IMR-90 (cell line): ENCODE measurements at regions not wholly inside any gene's neighbourhood (a gene's known extent, or its start where the extent isn't known, plus 50 kb on each side); places are given as distances from the start of the nearest gene placed in this dataset.

ENCODE experiments used
- ATAC-seq: fragments of 200-7000 bp; cut with Tn5 transposase; 2 replicates; pipeline ENCODE4 v1.9.1; 2020; ENCODE audit warnings: low read depth, mild to moderate bottlenecking, moderate library complexity
- BruUV-seq: library from RNA; stranded (reverse); fragments of 400-500 nt; replicated peaks from 2 replicates; lab custom pipeline; 2021; lab: Mats Ljungman, UMichigan
- CTCF ChIA-PET: fragments of 300-600 bp; formaldehyde crosslinking; extraction: SDS; loops from one replicate; lab custom pipeline; 2021; ENCODE audit warnings: antibody characterized with exemption; lab: Yijun Ruan, JAX
- POLR2A ChIA-PET: fragments of 300-600 bp; sonication (Branson Sonifier 250); formaldehyde crosslinking; loops from one replicate; lab custom pipeline; 2022; ENCODE audit warnings: antibody characterized with exemption; ENCODE audit not compliant: unreplicated experiment; lab: Charles Lee
- DNase-seq: peaks from one replicate; pipeline ENCODE4 v3.0.0; 2013
- H2AFZ ChIP-seq: replicated peaks from 2 replicates; pipeline ENCODE3; 2013; ENCODE audit warnings: low read length, mild to moderate bottlenecking; ENCODE audit not compliant: poor library complexity
- H2AK5ac ChIP-seq: 2 replicates; pipeline ENCODE4 v1.6.1; 2013; ENCODE audit warnings: low read depth, low read length, inconsistent platforms
- H2AK9ac ChIP-seq: replicated peaks from 2 replicates; pipeline ENCODE3; 2013; ENCODE audit warnings: mild to moderate bottlenecking, low read depth, low read length, moderate library complexity; ENCODE audit not compliant: poor library complexity
- H2BK120ac ChIP-seq: 2 replicates; pipeline ENCODE4 v1.6.1; 2013; ENCODE audit warnings: low read depth, low read length, inconsistent platforms
- H2BK15ac ChIP-seq: 3 replicates; pipeline ENCODE4 v1.6.1; 2013; ENCODE audit warnings: low read depth, low read length, inconsistent platforms
- H2BK20ac ChIP-seq: 2 replicates; pipeline ENCODE4 v1.6.1; 2013; ENCODE audit warnings: low read depth, mild to moderate bottlenecking, inconsistent platforms, low read length, moderate library complexity
- H2BK5ac ChIP-seq: 2 replicates; pipeline ENCODE4 v1.6.1; 2013; ENCODE audit warnings: mild to moderate bottlenecking, low read depth, low read length, inconsistent platforms; ENCODE audit not compliant: poor library complexity, severe bottlenecking
- H3K14ac ChIP-seq: replicated peaks from 2 replicates; pipeline ENCODE4 v1.6.1; 2013; ENCODE audit warnings: low read depth, low read length, inconsistent platforms
- H3K18ac ChIP-seq: 2 replicates; pipeline ENCODE4 v1.6.1; 2013; ENCODE audit warnings: low read depth, low read length, control low read depth
- H3K23ac ChIP-seq: 2 replicates; pipeline ENCODE4 v1.6.1; 2013; ENCODE audit warnings: low read depth, low read length, inconsistent platforms
- H3K27ac ChIP-seq: 2 replicates; pipeline ENCODE4 v1.5.1; 2013; ENCODE audit warnings: mild to moderate bottlenecking, control low read depth, low read length; ENCODE audit not compliant: insufficient read depth
- H3K27me3 ChIP-seq: 2 replicates; pipeline ENCODE4 v1.6.1; 2013; ENCODE audit warnings: low read length; ENCODE audit not compliant: control insufficient read depth, insufficient read depth
- H3K36me3 ChIP-seq: 2 replicates; pipeline ENCODE4 v1.6.1; 2013; ENCODE audit warnings: low read length, mixed read lengths; ENCODE audit not compliant: control insufficient read depth, insufficient read depth
- H3K4ac ChIP-seq: 2 replicates; pipeline ENCODE4 v1.6.1; 2013; ENCODE audit warnings: low read depth, low read length, inconsistent platforms
- H3K4me1 ChIP-seq: 2 replicates; pipeline ENCODE4 v1.6.1; 2013; ENCODE audit warnings: low read length, mixed read lengths; ENCODE audit not compliant: control insufficient read depth, insufficient read depth
- H3K4me2 ChIP-seq: 2 replicates; pipeline ENCODE4 v1.6.1; 2013; ENCODE audit warnings: low read depth, mild to moderate bottlenecking, control low read depth, low read length, moderate library complexity
- H3K4me3 ChIP-seq: 2 replicates; pipeline ENCODE4 v1.5.1; 2013; ENCODE audit warnings: low read depth, mild to moderate bottlenecking, control low read depth, low read length, moderate library complexity; ENCODE audit not compliant: insufficient read depth
- H3K56ac ChIP-seq: 2 replicates; pipeline ENCODE4 v1.6.1; 2013; ENCODE audit warnings: low read length, inconsistent platforms; ENCODE audit not compliant: insufficient read depth; ENCODE audit errors: extremely low read depth
- H3K79me1 ChIP-seq, 2 experiments: 2 replicates each; pipeline ENCODE4 v1.6.1; 2013; ENCODE audit warnings: low read length in 2 of 2, inconsistent platforms in 1 of 2, low read depth in 1 of 2
- H3K9ac ChIP-seq: 2 replicates; pipeline ENCODE4 v1.6.1; 2013; ENCODE audit warnings: low read depth, low read length, control low read depth
- H3K9me1 ChIP-seq: 2 replicates; pipeline ENCODE4 v1.6.1; 2013; ENCODE audit warnings: low read length, inconsistent platforms; ENCODE audit not compliant: insufficient read depth
- H3K9me3 ChIP-seq: 2 replicates; pipeline ENCODE4 v1.6.1; 2013; ENCODE audit warnings: low read length; ENCODE audit not compliant: control insufficient read depth, insufficient read depth
- H4K20me1 ChIP-seq: 2 replicates; pipeline ENCODE4 v1.6.1; 2013; ENCODE audit warnings: low read length, inconsistent platforms; ENCODE audit not compliant: insufficient read depth
- H4K5ac ChIP-seq: 2 replicates; pipeline ENCODE4 v1.6.1; 2013; ENCODE audit warnings: mild to moderate bottlenecking, low read depth, low read length, control low read depth
- H4K8ac ChIP-seq, 2 experiments: 2 replicates each; pipeline ENCODE4 v1.6.1; 2013; ENCODE audit warnings: low read depth in 2 of 2, low read length in 2 of 2, control low read depth in 1 of 2, inconsistent platforms in 1 of 2
- H4K91ac ChIP-seq: 2 replicates; pipeline ENCODE4 v1.6.1; 2013; ENCODE audit warnings: low read depth, low read length, inconsistent platforms; ENCODE audit not compliant: insufficient read depth
- BHLHE40 ChIP-seq: fragments of 150-350 bp; IDR thresholded peaks from 2 replicates; pipeline ENCODE4 v1.6.1; 2016; ENCODE audit warnings: mild to moderate bottlenecking, low read depth, low read length
- CEBPB ChIP-seq: IDR thresholded peaks from 2 replicates; pipeline ENCODE4 v1.6.1; 2012; ENCODE audit warnings: low read depth, low read length, improper control_type of control experiment
- MAFK ChIP-seq: IDR thresholded peaks from 2 replicates; pipeline ENCODE4 v1.6.1; 2012; ENCODE audit warnings: low read depth, low read length, improper control_type of control experiment
- WGBS, 2 experiments: methylation state at CpG; one replicate each; pipeline versions ENCODE4 v1.1.5 to v1.1.7; 2013; ENCODE audit warnings: missing lambda C conversion rate in 2 of 2; ENCODE audit not compliant: insufficient read length in 1 of 2; ENCODE audit errors: extremely low coverage in 2 of 2; 5-methylcytosine and 5-hydroxymethylcytosine counted together
- dilution Hi-C: fragments of 300-500 bp; cut with HindIII; formaldehyde crosslinking; loops from one replicate; pipeline ENCODE4 v1.14.3; 2018; ENCODE audit warnings: low sequenced_read_pairs; ENCODE audit not compliant: unreplicated experiment
- in situ Hi-C: fragments of 300-500 bp; cut with MboI; formaldehyde crosslinking; loops from 3 replicates; pipeline ENCODE4 v1.14.3; 2019; ENCODE audit warnings: low sequenced_read_pairs, inconsistent platforms, mixed read lengths
- intact Hi-C: fragments of 100-400 bp; cut with micrococcal nuclease; formaldehyde crosslinking; loops from 2 replicates; pipeline ENCODE4 v1.10.0; 2022

DNA sequence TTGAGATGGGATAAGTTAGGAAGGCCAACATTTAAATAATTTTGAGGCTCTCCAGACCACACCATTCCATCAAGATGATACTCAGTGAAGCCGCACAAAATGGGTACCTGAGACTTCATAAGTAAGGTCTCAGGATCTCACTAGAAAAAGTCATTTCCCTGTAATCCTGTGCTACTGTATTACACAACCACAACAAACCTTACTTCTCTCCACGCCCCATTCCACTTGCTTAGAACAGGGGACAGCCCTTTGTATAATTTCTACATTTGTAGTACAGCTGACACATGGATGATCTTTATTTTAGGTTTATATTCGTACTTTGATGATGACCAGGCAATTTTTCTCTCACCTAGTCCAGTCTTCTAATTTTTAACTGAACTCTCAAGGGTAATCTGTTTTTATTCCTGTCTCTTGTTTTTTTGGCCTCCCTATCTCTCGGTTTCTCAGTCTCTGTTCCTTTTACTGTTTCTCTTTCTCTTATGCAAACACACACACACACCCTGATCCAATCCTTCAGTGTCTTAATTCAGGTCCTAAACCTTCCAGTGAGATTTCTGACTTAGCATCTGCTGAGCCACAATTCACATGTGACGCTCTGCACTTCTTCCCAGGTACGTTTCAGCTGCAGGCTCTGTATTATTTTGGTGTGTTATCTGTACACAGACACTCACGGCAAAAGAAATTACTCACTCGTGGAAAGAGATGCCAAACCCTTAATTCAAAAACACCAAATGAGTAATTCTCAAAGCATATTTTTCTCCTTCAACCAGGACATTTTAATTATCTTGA lies 223.2 kb upstream of the THBS1 start:
- Histone ChIP-seq H2BK15ac (peak overlapping the region; percentile 10; the same call in 1 of the 3 replicates), H3K9ac (0 out of 2 replicates have a peak overlapping the region, but pooled peaks have one; percentile 4), H2AK9ac (no peak overlapping the region), H3K14ac (peak overlapping the region; percentile 35; the same call in 1 of the 2 replicates), H3K27me3 (no peaks in the 10 kb centered on the region), H3K23ac (no peak overlapping the region), H3K4ac (peak overlapping the region; percentile 95; the same call in 1 of the 2 replicates), H3K4me2 (peak overlapping the region; percentile 62), H4K8ac (peak overlapping the region in 1 of 2 experiments; percentile 61; a peak in 3 of 4 replicates), H2AK5ac (peak overlapping the region; percentile 20), H3K9me3 (no peaks in the 10 kb centered on the region), H3K79me1 (no peaks in the 10 kb centered on the region), H3K4me1 (peaks cover 14% of the 10 kb centered on the region), H4K5ac (peak overlapping the region; percentile 40), H3K27ac (peak overlapping the region; percentile 96; the same call in 1 of the 2 replicates), H2AFZ (no peak overlapping the region), H3K18ac (peak overlapping the region; percentile 83), H3K36me3 (no peaks in the 10 kb centered on the region), H2BK5ac (peak overlapping the region; percentile 97), H4K91ac (0 out of 2 replicates have a peak overlapping the region, but pooled peaks have one; percentile 7), H3K56ac (no peak overlapping the region), H4K20me1 (no peaks in the 10 kb centered on the region), H2BK120ac (peak overlapping the region; percentile 72), H3K9me1 (peaks cover 11% of the 10 kb centered on the region), H2BK20ac (peak overlapping the region; percentile 58), H3K4me3 (no peak overlapping the region)
- in situ Hi-C loops (no loop called here), intact Hi-C loops (loop anchor here (1.0 kb wide), 1 partner anchor 10 kb away; no protein-coding TSS in a partner anchor), dilution Hi-C loops (no loop called here)
- ChIA-PET CTCF (no interaction called here), POLR2A (interaction anchor here (1.0 kb wide), 1 partner anchor 223 kb away, joined by 7 read pairs; the partner anchor contains the start of gene THBS1)
- TF ChIP-seq BHLHE40 (no peak), MAFK (0 out of 2 replicates have a peak, but pooled peaks have one; percentile 7), CEBPB (peak; percentile 32; the same call in 1 of the 2 replicates)
- ATAC-seq (peak; percentile 6; the same call in 1 of the 2 replicates), DNase-seq (no peak)
- BruUV-seq = no TSS peak
- 86% methylated on average over 1 of the region's 8 CpGs; no CpG with 5 or more reads in 1 of the 2 experiments for WGBS, 2 experiments
